Fibroblast of villous mesenchyme (primary cell): ENCODE measurements at regions not wholly inside any gene's neighbourhood (a gene's known extent, or its start where the extent isn't known, plus 50 kb on each side); places are given as distances from the start of the nearest gene placed in this dataset.

Experiments used
- DNase-seq: peaks from one replicate; pipeline ENCODE4 v3.0.0-alpha.2; 2010; ENCODE audit warnings: low read depth
- H3K4me3 ChIP-seq: 2 replicates; pipeline ENCODE4 v1.5.1; 2011; ENCODE audit warnings: low read depth, mild to moderate bottlenecking, low read length
- TF ChIP-seq, protein P1 (sequence below): IDR thresholded peaks from 2 replicates; pipeline ENCODE4 v1.5.1; 2012; ENCODE audit warnings: low read depth, mild to moderate bottlenecking, low read length; ENCODE audit not compliant: insufficient read depth

DNA sequence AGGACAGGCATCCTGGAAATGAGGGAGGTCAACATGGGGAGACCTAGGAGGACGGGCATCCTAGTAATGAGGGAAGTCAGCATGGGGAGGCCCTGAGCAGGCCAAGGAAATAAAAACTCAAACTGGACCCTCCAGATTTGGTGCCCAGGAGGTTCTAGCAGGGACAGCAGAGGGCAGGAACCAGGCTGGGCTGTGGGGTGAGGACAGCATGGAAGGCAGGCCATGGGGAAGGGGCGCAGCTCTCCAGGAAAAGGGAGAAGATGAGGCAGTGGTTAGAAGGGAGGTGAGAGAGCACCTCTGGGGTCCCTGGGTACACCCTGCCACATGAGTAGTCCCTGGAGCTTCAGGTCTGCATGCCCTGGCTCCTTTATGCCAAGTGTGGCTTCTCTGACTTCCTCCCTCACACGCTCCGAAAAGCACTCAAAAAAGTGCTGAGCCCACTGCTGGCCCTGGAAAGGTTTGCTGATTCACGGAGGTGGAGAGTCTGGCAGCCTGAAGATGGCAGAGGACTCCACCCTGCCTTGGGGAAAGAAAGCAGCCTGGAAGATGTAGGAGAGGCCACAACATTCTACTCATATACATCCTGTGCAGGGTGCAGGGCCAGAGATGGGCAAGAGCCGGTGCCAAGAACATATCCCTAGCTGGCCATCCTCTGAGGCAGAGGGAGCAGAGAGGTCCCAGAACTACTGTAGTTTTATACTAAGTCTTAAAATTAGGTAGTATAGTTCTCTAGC, 154.9 kb downstream of the MRPL14 start:
- DNase-seq: peak; percentile 30
- TF ChIP-seq, protein P1, sequence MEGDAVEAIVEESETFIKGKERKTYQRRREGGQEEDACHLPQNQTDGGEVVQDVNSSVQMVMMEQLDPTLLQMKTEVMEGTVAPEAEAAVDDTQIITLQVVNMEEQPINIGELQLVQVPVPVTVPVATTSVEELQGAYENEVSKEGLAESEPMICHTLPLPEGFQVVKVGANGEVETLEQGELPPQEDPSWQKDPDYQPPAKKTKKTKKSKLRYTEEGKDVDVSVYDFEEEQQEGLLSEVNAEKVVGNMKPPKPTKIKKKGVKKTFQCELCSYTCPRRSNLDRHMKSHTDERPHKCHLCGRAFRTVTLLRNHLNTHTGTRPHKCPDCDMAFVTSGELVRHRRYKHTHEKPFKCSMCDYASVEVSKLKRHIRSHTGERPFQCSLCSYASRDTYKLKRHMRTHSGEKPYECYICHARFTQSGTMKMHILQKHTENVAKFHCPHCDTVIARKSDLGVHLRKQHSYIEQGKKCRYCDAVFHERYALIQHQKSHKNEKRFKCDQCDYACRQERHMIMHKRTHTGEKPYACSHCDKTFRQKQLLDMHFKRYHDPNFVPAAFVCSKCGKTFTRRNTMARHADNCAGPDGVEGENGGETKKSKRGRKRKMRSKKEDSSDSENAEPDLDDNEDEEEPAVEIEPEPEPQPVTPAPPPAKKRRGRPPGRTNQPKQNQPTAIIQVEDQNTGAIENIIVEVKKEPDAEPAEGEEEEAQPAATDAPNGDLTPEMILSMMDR: no peak
- H3K4me3 ChIP-seq: no peak overlapping the region

DNA sequence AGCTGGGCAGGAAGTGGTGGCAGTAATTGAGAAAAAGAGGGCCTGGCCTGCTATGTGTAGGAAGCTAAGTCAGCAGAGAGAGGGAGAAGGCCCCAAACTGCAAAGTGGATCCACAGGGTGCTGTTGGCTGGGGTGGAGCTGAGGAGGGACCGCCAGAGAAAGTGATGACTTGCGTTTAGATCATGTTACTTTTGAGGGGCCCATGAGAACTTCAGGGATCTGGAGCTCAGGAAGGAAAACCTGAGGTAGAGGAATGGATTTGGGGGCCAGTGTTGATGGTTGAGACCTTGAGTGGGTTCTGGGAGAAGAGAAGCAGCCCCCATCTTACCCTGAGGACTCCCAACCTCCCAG, 155.5 kb downstream of the MRPL14 start:
- no peak for DNase-seq
- TF ChIP-seq, protein P1: no peak
- no peak overlapping the region for H3K4me3 ChIP-seq

DNA sequence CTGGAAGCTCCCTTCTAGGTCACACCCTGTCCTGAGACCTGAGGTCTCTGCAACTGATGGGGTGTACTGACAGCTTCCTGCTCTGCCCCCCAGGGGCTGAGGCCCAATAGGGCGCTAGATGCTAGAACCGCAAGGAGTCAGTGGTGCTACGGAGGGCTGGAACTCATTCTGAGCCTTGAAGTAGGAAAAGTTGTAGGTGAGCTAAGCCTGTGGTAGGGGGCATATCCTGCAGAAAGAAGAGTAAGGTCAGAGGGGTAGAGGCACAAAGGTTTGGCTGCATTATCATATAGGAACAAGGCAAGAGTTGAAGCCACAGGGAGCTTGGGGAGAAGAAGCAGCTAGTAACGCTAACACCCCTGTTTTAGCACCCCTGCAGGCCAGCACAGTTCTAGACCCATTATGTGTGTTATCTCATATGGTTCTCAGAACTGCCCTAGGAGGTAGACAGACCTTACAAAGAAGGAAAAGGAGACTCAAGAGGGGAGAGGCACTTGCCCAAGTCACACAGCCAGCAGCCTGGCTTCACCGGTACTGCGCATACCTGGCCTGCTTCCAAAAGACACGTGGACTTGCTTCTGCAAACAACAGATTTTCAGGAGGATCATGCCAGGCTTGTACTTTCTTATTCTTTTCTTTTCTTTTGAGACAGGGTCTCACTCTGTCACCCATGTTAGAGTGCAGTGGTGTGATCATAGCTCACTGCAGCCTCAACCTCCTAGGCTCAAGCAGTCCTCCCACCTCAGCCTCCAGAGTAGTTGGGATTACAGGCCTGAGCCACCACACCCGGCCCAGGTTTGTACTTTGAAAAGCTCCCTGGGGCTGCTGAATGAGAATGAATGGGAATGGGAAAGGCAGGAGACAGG, 156.1 kb downstream of the MRPL14 start:
- H3K4me3 ChIP-seq: no peak overlapping the region
- TF ChIP-seq, protein P1: no peak
- DNase-seq: no peak

DNA sequence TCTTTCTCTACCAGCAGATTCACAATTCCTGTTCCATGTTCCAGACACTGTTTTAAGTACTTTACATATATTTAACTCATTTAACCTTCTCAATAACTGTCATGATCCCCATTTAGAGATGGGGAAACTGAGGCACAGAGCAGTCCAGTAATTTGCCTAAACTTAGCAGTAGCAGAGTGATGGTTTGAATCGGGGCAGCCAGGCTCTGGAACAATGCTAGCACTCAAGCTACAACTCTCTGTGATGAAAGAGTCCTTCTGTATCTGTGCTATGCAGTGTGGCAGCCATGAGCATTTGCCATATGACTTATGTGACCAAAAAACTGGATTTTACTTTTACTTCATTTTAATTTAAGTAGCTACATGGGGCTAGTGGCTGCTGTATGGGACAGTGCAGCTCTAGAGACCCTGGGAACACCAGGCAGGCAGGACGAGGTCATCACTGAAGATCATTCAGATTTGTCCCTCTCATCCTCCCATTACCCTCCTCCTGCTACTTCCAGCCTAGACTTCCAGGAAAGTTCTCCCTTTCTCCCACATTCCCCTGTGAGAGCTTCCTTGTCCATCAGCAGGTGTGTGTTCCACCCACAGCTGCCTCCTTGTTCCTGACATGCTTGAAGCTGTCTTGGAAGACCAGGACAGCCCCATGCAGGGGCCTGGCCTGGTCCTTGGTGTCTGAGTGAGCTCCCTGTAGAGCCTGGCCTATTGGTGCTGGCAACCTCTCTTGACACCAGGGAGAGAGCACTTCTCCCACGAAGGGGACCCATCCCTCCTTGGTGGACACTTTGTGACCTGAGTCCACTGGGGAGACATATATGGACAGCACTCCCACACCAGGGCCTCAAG, 157.0 kb downstream of the MRPL14 start:
- no peak overlapping the region for H3K4me3 ChIP-seq
- no peak for DNase-seq
- TF ChIP-seq, protein P1: no peak

DNA sequence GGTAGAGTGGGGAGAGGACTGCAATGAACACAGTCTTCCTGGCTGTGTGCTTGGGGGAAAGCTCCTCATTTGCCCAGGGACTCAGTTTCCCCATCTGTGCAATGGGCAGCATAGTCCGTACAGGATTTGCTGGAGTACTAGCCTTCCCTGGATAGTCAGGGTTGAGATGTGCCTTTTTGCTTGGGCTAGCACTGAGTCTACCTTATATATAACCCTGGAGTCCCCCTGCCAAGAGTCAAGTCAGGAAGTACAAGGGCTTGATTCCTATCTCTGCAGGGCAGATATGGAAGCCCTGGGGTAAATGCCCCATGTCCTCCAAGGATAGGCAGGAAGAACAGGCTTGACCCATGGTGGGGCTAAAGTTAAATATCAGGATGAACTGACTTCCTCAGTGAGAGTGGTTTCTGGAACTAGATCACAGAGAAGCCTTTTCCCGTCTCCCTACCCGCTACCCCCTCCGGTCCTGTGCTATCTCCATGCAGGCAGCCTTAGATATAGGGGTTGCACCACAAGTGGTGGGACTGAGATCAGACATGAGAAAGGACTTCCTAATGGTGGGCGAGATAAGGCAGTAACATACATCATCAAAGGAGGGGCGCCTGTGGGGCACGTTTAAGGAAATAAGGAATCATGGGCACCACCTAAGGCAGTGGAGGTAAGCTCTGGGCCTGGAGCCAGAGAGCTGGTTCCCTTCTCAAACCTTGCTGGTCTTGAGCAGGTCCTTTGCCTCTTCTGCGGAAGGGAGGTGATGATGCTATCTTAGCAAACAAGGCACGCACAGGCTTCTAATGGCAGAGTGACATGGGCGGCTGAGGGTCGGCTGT, 157.9 kb downstream of the MRPL14 start:
- no peak overlapping the region for H3K4me3 ChIP-seq
- no peak for DNase-seq
- TF ChIP-seq, protein P1: no peak
